DMS79 treated with DMSO at 0.1 percent for 48 hours (cell line): ENCODE measurements at regions not wholly inside any gene's neighbourhood (a gene's known extent, or its start where the extent isn't known, plus 50 kb on each side); places are given as distances from the start of the nearest gene placed in this dataset.
"Not testable (repeated sequence)": the region's sequence is repeated elsewhere in the genome, so short reads cannot be mapped to it uniquely, and the experiment has no call there.

ENCODE experiments used
- DNase-seq: peaks from one replicate; lab custom pipeline; 2025; lab: John Stamatoyannopoulos, UW

GRCh38 chr2:183533021-183533420, 408.8 kb downstream of the NUP35 start:
- DNase-seq, result no peak

GRCh38 chr2:183536290-183536689, 412.0 kb downstream of the NUP35 start:
- DNase-seq, result no peak

- no peak for DNase-seq
Observed at GRCh38 chr2:183536714-183537113, 412.5 kb downstream of the NUP35 start.

GRCh38 chr2:183541766-183542165, 417.5 kb downstream of the NUP35 start:
- DNase-seq, result no peak

GRCh38 chr2:183542606-183543005, 418.4 kb downstream of the NUP35 start:
- DNase-seq, result no peak

- no peak for DNase-seq
Observed at GRCh38 chr2:183543222-183543621, 419.0 kb downstream of the NUP35 start.

- no peak for DNase-seq
Observed at GRCh38 chr2:183543731-183544130, 419.5 kb downstream of the NUP35 start.

- DNase-seq, result not testable (repeated sequence)
Observed at GRCh38 chr2:183546560-183547350, 422.5 kb downstream of the NUP35 start.

- DNase-seq, result no peak
Observed at GRCh38 chr2:183552716-183553115, 428.5 kb downstream of the NUP35 start.

GRCh38 chr2:183564726-183565125, 440.5 kb downstream of the NUP35 start:
- DNase-seq, result no peak

GRCh38 chr2:183575481-183575880, 451.2 kb downstream of the NUP35 start:
- DNase-seq, result no peak

- DNase-seq, result no peak
Observed at GRCh38 chr2:183579686-183580085, 455.4 kb downstream of the NUP35 start.

- DNase-seq, result no peak
Observed at GRCh38 chr2:183592271-183592670, 468.0 kb downstream of the NUP35 start.

- no peak for DNase-seq
Observed at GRCh38 chr2:183594150-183594549, 469.9 kb downstream of the NUP35 start.

GRCh38 chr2:183597841-183598240, 473.6 kb downstream of the NUP35 start:
- no peak for DNase-seq

GRCh38 chr2:183604065-183604464, 479.8 kb downstream of the NUP35 start:
- no peak for DNase-seq

- DNase-seq, result no peak
Observed at GRCh38 chr2:183605440-183605839, 481.2 kb downstream of the NUP35 start.

GRCh38 chr2:183606022-183606717, 481.9 kb downstream of the NUP35 start:
- no peak for DNase-seq

GRCh38 chr2:183606718-183607085, 482.5 kb downstream of the NUP35 start:
- DNase-seq, result no peak

- no peak for DNase-seq
Observed at GRCh38 chr2:183607995-183608394, 483.8 kb downstream of the NUP35 start.

GRCh38 chr2:183608747-183609146, 484.5 kb downstream of the NUP35 start:
- no peak for DNase-seq

GRCh38 chr2:183610724-183611123, 486.5 kb downstream of the NUP35 start:
- no peak for DNase-seq

GRCh38 chr2:183614799-183615435, 490.7 kb downstream of the NUP35 start:
- no peak for DNase-seq
